ENCODE measurements at regions not wholly inside any gene's neighbourhood (a gene's known extent, or its start where the extent isn't known, plus 50 kb on each side); places are given as distances from the start of the nearest gene placed in this dataset.

DNA sequence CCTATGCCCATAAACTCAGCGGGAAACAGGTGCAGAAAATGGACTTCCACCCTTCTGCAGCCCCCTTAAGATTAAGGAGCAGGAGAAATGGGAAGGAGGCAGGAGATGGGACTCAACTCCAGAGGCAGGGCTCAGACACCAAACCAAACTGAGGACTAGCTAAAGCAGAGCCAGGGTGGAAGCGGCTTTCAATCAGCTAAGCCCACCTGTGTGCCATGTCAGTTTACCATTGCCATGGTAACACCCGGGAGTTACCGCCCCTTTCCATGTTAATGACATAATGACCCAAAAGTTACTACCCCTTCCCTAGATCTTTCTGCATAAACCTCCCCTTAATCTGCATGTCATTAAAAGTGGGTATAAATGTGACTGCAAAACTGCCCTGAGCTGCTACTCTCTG lies 653.5 kb downstream of the PTPRU start:
- no peaks in the 10 kb centered on the region for H3K9me2 ChIP-seq (replicated peaks; ENCODE audit: low read depth, low read length)
- H3K36me3 ChIP-seq (ENCODE audit: insufficient read depth, low read length): no peaks in the 10 kb centered on the region
- no peak overlapping the region for H3K4me3 ChIP-seq (ENCODE audit: low read length, poor library complexity, severe bottlenecking)
- TF ChIP-seq, protein P1, sequence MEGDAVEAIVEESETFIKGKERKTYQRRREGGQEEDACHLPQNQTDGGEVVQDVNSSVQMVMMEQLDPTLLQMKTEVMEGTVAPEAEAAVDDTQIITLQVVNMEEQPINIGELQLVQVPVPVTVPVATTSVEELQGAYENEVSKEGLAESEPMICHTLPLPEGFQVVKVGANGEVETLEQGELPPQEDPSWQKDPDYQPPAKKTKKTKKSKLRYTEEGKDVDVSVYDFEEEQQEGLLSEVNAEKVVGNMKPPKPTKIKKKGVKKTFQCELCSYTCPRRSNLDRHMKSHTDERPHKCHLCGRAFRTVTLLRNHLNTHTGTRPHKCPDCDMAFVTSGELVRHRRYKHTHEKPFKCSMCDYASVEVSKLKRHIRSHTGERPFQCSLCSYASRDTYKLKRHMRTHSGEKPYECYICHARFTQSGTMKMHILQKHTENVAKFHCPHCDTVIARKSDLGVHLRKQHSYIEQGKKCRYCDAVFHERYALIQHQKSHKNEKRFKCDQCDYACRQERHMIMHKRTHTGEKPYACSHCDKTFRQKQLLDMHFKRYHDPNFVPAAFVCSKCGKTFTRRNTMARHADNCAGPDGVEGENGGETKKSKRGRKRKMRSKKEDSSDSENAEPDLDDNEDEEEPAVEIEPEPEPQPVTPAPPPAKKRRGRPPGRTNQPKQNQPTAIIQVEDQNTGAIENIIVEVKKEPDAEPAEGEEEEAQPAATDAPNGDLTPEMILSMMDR (conservative IDR thresholded peaks at IDR 0.05; ENCODE audit: low read length): no peak
- no peak for TF ChIP-seq EZH2phosphoT487 (IDR thresholded peaks at IDR 0.05; ENCODE audit: borderline replicate concordance)
- no peak overlapping the region for H3K9ac ChIP-seq (ENCODE audit: low read depth, low read length, poor library complexity, severe bottlenecking)
- H3K27me3 ChIP-seq (ENCODE audit: insufficient read depth, low read length, poor library complexity, severe bottlenecking): no peaks in the 10 kb centered on the region
- no peak overlapping the region for H3K4me2 ChIP-seq (ENCODE audit: low read depth, low read length, poor library complexity, severe bottlenecking)
- H3K9me3 ChIP-seq (ENCODE audit: insufficient read depth, low read depth, low read length): no peaks in the 10 kb centered on the region
- no peak overlapping the region for H2AFZ ChIP-seq (ENCODE audit: low read length)
- H3K79me2 ChIP-seq (ENCODE audit: insufficient read depth, low read length): no peaks in the 10 kb centered on the region
- H4K20me1 ChIP-seq (ENCODE audit: insufficient read depth, low read length, poor library complexity, severe bottlenecking): no peaks in the 10 kb centered on the region
- no peaks in the 10 kb centered on the region for H3F3A ChIP-seq (ENCODE audit: low read depth)
- H3K4me1 ChIP-seq (ENCODE audit: insufficient read depth, low read length, poor library complexity, severe bottlenecking): no peaks in the 10 kb centered on the region

DNA sequence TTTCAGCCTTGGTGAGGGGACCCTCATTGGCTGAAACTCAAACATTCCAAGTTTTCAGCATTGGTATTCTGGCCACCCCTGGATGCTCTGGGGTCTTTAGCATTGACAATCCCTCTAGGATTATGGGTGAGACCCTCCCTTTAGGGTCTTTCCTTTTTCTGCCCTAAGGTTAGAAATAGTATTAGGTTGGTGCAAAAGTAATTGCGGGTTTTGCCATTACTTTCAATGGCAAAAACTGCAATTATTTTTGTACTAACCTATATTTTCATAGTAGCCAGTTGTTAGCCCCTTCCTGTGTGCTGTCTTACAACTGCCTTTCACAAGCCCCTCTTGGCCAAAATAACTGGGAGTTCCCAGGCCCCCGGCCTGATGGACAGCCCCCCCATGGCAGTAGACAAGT lies 648.4 kb downstream of the PTPRU start:
- Histone ChIP-seq H3F3A (ENCODE audit: low read depth) (no peaks in the 10 kb centered on the region), H3K79me2 (ENCODE audit: insufficient read depth, low read length) (no peaks in the 10 kb centered on the region), H3K36me3 (ENCODE audit: insufficient read depth, low read length) (no peaks in the 10 kb centered on the region), H2AFZ (ENCODE audit: low read length) (no peak overlapping the region), H3K4me3 (ENCODE audit: low read length, poor library complexity, severe bottlenecking) (no peak overlapping the region), H3K4me2 (ENCODE audit: low read depth, low read length, poor library complexity, severe bottlenecking) (no peak overlapping the region), H3K4me1 (ENCODE audit: insufficient read depth, low read length, poor library complexity, severe bottlenecking) (no peaks in the 10 kb centered on the region), H3K27me3 (ENCODE audit: insufficient read depth, low read length, poor library complexity, severe bottlenecking) (no peaks in the 10 kb centered on the region), H4K20me1 (ENCODE audit: insufficient read depth, low read length, poor library complexity, severe bottlenecking) (no peaks in the 10 kb centered on the region), H3K9me2 (replicated peaks; ENCODE audit: low read depth, low read length) (no peaks in the 10 kb centered on the region), H3K9me3 (ENCODE audit: insufficient read depth, low read depth, low read length) (peaks cover 3% of the 10 kb centered on the region; the same call in 1 of the 2 replicates), H3K9ac (ENCODE audit: low read depth, low read length, poor library complexity, severe bottlenecking) (no peak overlapping the region)
- TF ChIP-seq, protein P1 (conservative IDR thresholded peaks at IDR 0.05; ENCODE audit: low read length): no peak
- TF ChIP-seq EZH2phosphoT487 (IDR thresholded peaks at IDR 0.05; ENCODE audit: borderline replicate concordance): no peak

DNA sequence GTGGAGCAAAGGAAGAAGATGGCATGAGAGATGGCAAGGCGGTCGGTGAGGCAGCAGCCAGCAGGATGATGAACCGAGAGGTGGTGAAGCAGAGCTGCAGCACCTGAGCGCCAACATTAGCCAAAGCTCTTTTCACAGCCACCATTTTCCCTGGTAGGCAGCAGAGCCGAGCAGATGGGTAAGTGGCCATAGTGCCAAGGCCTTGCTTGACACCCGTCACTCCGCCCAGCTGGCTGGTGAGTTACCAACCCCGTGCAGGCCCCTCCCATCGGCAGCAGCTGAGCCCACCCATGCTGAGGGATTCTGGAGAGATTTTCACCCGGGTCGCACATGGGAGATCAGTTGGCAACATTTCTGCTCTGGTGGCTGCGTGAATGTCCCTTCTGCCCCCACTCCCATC lies 647.7 kb downstream of the PTPRU start:
- no peaks in the 10 kb centered on the region for H3K27me3 ChIP-seq (ENCODE audit: insufficient read depth, low read length, poor library complexity, severe bottlenecking)
- TF ChIP-seq, protein P1 (conservative IDR thresholded peaks at IDR 0.05; ENCODE audit: low read length): no peak
- TF ChIP-seq EZH2phosphoT487 (IDR thresholded peaks at IDR 0.05; ENCODE audit: borderline replicate concordance): no peak

More for the DNA sequence above, 647.7 kb downstream of the PTPRU start:
- Histone ChIP-seq H3K36me3 (ENCODE audit: insufficient read depth, low read length) (no peaks in the 10 kb centered on the region), H3K4me1 (ENCODE audit: insufficient read depth, low read length, poor library complexity, severe bottlenecking) (no peaks in the 10 kb centered on the region), H3K79me2 (ENCODE audit: insufficient read depth, low read length) (no peaks in the 10 kb centered on the region), H3K9ac (ENCODE audit: low read depth, low read length, poor library complexity, severe bottlenecking) (no peak overlapping the region), H2AFZ (ENCODE audit: low read length) (no peak overlapping the region), H3K9me3 (ENCODE audit: insufficient read depth, low read depth, low read length) (peaks cover 3% of the 10 kb centered on the region; the same call in 1 of the 2 replicates), H3K4me3 (ENCODE audit: low read length, poor library complexity, severe bottlenecking) (no peak overlapping the region), H4K20me1 (ENCODE audit: insufficient read depth, low read length, poor library complexity, severe bottlenecking) (no peaks in the 10 kb centered on the region), H3K9me2 (replicated peaks; ENCODE audit: low read depth, low read length) (no peaks in the 10 kb centered on the region), H3F3A (ENCODE audit: low read depth) (no peaks in the 10 kb centered on the region), H3K4me2 (ENCODE audit: low read depth, low read length, poor library complexity, severe bottlenecking) (no peak overlapping the region)
